ENCODE measurements at regions not wholly inside any gene's neighbourhood (a gene's known extent, or its start where the extent isn't known, plus 50 kb on each side); places are given as distances from the start of the nearest gene placed in this dataset.
"Not testable (repeated sequence)": the region's sequence is repeated elsewhere in the genome, so short reads cannot be mapped to it uniquely, and the experiment has no call there.

DNA sequence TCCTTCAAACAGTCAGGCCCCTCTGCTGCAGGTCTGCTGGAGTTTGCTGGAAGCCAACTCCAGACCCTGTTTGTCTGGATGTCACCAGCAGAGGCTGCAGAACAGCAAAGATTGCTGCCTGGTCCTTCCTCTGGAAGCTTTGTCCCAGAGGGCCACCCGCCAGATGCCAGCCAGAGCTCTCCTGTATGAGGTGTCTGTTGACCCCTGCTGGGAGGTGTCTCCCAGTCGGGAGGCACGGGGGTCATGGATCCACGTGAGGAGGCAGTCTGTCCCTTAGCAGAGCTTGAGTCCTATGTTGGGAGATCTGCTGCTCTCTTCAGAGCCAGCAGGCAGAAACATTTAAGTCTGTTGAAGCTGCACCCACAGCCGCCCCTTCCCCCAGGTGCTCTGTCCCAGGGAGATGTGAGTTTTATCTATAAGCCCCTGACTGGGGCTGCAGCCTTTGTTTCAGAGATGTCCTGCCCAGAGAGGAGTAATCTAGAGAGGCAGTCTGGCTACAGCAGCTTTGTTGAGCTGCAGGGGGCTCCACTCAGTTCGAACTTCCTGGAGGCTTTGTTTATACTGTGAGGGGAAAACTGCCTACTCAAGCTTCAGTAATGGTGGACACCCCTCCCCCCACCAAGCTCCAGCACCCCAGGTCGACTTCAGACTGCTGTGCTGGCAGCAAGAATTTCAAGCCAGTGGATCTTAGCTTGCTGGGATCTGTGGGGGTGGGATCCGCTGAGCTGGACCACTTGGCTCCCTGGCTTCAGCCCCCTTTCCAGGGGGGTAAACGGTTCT lies 72.1 kb downstream of the OGFRL1 start:
- H3K36me3 ChIP-seq (ENCODE audit: control insufficient read depth, insufficient read depth, low read length); H3K4me3 ChIP-seq (ENCODE audit: low read depth, low read length); H3K27me3 ChIP-seq (ENCODE audit: control insufficient read depth, insufficient read depth, low read length); H3K9ac ChIP-seq (ENCODE audit: low read depth, low read length); H3K27ac ChIP-seq (ENCODE audit: low read depth, low read length); H3K4me1 ChIP-seq (ENCODE audit: control insufficient read depth, insufficient read depth, low read length); H3K9me3 ChIP-seq (ENCODE audit: control insufficient read depth, insufficient read depth, low read length): not testable (repeated sequence)

DNA sequence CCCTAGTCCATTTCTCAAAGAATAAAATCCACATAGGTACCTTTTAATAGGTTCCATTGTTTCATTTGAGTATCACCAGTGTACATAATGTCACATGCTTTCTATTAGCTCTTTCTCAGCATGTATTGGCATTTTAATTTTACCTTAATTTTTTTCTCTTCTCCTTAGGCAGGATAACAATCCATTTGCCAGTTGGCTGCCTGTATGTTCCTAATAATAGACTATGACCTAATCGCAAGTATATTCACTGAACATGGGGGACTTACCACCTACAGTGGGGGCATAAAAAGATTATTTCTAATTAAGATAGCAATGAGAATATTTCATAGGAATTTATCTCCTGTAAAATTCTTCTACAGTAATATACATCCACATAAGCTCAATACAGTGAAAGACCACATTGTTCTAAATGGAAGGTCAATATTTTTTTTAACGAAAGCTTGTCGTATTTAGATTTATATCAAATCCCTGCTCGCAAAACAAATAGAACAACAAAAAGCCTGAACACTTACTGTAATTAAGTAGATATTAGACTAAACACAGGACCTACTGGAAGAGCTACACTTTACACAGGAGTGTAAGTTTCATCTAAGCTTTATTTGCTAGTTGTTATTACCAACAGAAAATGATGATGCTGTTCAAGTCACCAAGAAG lies 76.4 kb downstream of the OGFRL1 start:
- no peaks in the 10 kb centered on the region for H3K27me3 ChIP-seq (ENCODE audit: control insufficient read depth, insufficient read depth, low read length)
- H3K9me3 ChIP-seq (ENCODE audit: control insufficient read depth, insufficient read depth, low read length): no peaks in the 10 kb centered on the region
- H3K36me3 ChIP-seq (ENCODE audit: control insufficient read depth, insufficient read depth, low read length): no peaks in the 10 kb centered on the region
- H3K9ac ChIP-seq (ENCODE audit: low read depth, low read length): no peak overlapping the region
- no peaks in the 10 kb centered on the region for H3K4me1 ChIP-seq (ENCODE audit: control insufficient read depth, insufficient read depth, low read length)
- H3K4me3 ChIP-seq (ENCODE audit: low read depth, low read length): no peak overlapping the region
- H3K27ac ChIP-seq (ENCODE audit: low read depth, low read length): no peak overlapping the region

DNA sequence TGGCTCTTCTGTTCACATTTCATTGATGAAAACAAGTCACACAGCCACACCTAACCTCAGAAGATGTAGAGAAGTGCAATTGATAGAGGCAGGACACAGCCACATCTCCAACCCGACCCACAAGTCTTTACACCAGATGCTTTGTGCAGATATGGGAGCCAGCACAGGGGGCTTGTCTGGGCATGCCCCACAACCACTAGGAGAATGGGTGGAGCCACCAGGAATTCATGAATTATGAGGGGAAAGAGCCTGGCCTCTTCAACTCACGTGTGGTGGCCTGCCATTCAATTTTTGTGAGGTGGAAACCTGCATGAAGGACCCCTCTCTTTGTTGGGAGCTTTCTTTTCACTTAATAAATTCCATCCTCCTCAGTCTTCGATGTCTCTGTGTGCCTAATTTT lies 79.1 kb downstream of the OGFRL1 start:
- Histone ChIP-seq H3K27me3 (ENCODE audit: control insufficient read depth, insufficient read depth, low read length) (no peaks in the 10 kb centered on the region), H3K9ac (ENCODE audit: low read depth, low read length) (no peak overlapping the region; the same call in 1 of the 2 replicates), H3K4me1 (ENCODE audit: control insufficient read depth, insufficient read depth, low read length) (no peaks in the 10 kb centered on the region), H3K27ac (ENCODE audit: low read depth, low read length) (no peak overlapping the region), H3K36me3 (ENCODE audit: control insufficient read depth, insufficient read depth, low read length) (no peaks in the 10 kb centered on the region), H3K9me3 (ENCODE audit: control insufficient read depth, insufficient read depth, low read length) (no peaks in the 10 kb centered on the region), H3K4me3 (ENCODE audit: low read depth, low read length) (no peak overlapping the region)

DNA sequence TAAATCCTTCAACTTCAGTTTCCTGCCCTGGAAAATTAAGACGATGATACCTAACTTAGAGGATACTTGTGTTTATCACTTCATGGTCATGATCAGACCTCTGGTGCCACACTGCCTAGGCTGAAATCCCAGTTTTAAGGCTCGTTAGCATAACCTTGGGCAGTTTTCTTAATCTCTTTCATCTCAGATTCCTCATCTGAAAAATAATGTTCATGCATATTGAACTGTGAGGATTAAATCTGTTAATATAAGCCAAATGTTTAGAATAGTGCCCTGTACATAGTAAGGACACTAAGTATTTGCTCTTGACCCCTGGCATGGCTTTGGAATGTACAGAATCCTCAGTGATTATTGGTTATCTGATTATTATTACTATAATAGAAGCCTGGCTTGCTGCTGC lies 79.7 kb downstream of the OGFRL1 start:
- no peaks in the 10 kb centered on the region for H3K36me3 ChIP-seq (ENCODE audit: control insufficient read depth, insufficient read depth, low read length)
- no peaks in the 10 kb centered on the region for H3K9me3 ChIP-seq (ENCODE audit: control insufficient read depth, insufficient read depth, low read length)
- H3K4me1 ChIP-seq (ENCODE audit: control insufficient read depth, insufficient read depth, low read length): no peaks in the 10 kb centered on the region
- no peak overlapping the region for H3K4me3 ChIP-seq (ENCODE audit: low read depth, low read length)
- no peaks in the 10 kb centered on the region for H3K27me3 ChIP-seq (ENCODE audit: control insufficient read depth, insufficient read depth, low read length)
- H3K27ac ChIP-seq (ENCODE audit: low read depth, low read length): no peak overlapping the region
- no peak overlapping the region for H3K9ac ChIP-seq (ENCODE audit: low read depth, low read length)

GRCh38 chr6:71371559-71371958 lies 82.9 kb downstream of the OGFRL1 start:
- Histone ChIP-seq H3K36me3 (ENCODE audit: control insufficient read depth, insufficient read depth, low read length) (no peaks in the 10 kb centered on the region), H3K9me3 (ENCODE audit: control insufficient read depth, insufficient read depth, low read length) (0 out of 2 replicates have a peak, but pooled peaks cover 2% of the 10 kb centered on the region), H3K4me3 (ENCODE audit: low read depth, low read length) (no peak overlapping the region), H3K4me1 (ENCODE audit: control insufficient read depth, insufficient read depth, low read length) (no peaks in the 10 kb centered on the region), H3K9ac (ENCODE audit: low read depth, low read length) (no peak overlapping the region), H3K27me3 (ENCODE audit: control insufficient read depth, insufficient read depth, low read length) (no peaks in the 10 kb centered on the region), H3K27ac (ENCODE audit: low read depth, low read length) (no peak overlapping the region)

- Histone ChIP-seq H3K4me3 (ENCODE audit: low read depth, low read length) (no peak overlapping the region), H3K9ac (ENCODE audit: low read depth, low read length) (no peak overlapping the region), H3K27ac (ENCODE audit: low read depth, low read length) (no peak overlapping the region), H3K4me1 (ENCODE audit: control insufficient read depth, insufficient read depth, low read length) (no peaks in the 10 kb centered on the region), H3K36me3 (ENCODE audit: control insufficient read depth, insufficient read depth, low read length) (no peaks in the 10 kb centered on the region), H3K27me3 (ENCODE audit: control insufficient read depth, insufficient read depth, low read length) (no peaks in the 10 kb centered on the region), H3K9me3 (ENCODE audit: control insufficient read depth, insufficient read depth, low read length) (0 out of 2 replicates have a peak, but pooled peaks cover 2% of the 10 kb centered on the region)
Measured at GRCh38 chr6:71373943-71374342, 85.3 kb downstream of the OGFRL1 start.

GRCh38 chr6:71375676-71376075 lies 87.1 kb downstream of the OGFRL1 start:
- Histone ChIP-seq H3K9ac (ENCODE audit: low read depth, low read length) (no peak overlapping the region), H3K36me3 (ENCODE audit: control insufficient read depth, insufficient read depth, low read length) (no peaks in the 10 kb centered on the region), H3K9me3 (ENCODE audit: control insufficient read depth, insufficient read depth, low read length) (0 out of 2 replicates have a peak, but pooled peaks cover 2% of the 10 kb centered on the region), H3K27ac (ENCODE audit: low read depth, low read length) (no peak overlapping the region), H3K4me1 (ENCODE audit: control insufficient read depth, insufficient read depth, low read length) (no peaks in the 10 kb centered on the region), H3K4me3 (ENCODE audit: low read depth, low read length) (no peak overlapping the region), H3K27me3 (ENCODE audit: control insufficient read depth, insufficient read depth, low read length) (no peaks in the 10 kb centered on the region)

DNA sequence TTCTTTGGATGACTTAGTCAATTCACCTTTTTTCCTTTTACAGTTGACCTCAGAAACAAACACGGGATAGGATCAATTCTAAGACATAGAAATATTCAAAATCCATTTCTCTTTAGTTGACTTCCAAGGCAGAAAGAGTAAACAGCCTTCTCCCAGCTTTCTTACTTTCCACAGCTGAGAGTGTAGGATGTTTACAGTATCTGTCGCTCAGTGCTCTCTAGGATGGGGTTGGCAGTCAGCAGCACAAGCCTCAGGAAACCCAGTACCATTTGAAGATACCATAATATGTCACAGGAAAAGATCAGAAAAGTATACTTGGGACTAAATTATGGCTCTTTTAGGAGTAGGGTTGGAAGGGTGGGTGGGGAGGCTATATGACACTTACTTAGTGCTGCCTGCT lies 88.2 kb downstream of the OGFRL1 start:
- Histone ChIP-seq H3K4me3 (ENCODE audit: low read depth, low read length) (no peak overlapping the region), H3K9me3 (ENCODE audit: control insufficient read depth, insufficient read depth, low read length) (0 out of 2 replicates have a peak, but pooled peaks cover 2% of the 10 kb centered on the region), H3K27ac (ENCODE audit: low read depth, low read length) (no peak overlapping the region), H3K4me1 (ENCODE audit: control insufficient read depth, insufficient read depth, low read length) (no peaks in the 10 kb centered on the region), H3K9ac (ENCODE audit: low read depth, low read length) (no peak overlapping the region), H3K36me3 (ENCODE audit: control insufficient read depth, insufficient read depth, low read length) (no peaks in the 10 kb centered on the region), H3K27me3 (ENCODE audit: control insufficient read depth, insufficient read depth, low read length) (no peaks in the 10 kb centered on the region)

- Histone ChIP-seq H3K27me3 (ENCODE audit: control insufficient read depth, insufficient read depth, low read length) (no peaks in the 10 kb centered on the region), H3K9ac (ENCODE audit: low read depth, low read length) (no peak overlapping the region), H3K27ac (ENCODE audit: low read depth, low read length) (no peak overlapping the region), H3K36me3 (ENCODE audit: control insufficient read depth, insufficient read depth, low read length) (no peaks in the 10 kb centered on the region), H3K4me3 (ENCODE audit: low read depth, low read length) (no peak overlapping the region), H3K4me1 (ENCODE audit: control insufficient read depth, insufficient read depth, low read length) (peaks cover 31% of the 10 kb centered on the region), H3K9me3 (ENCODE audit: control insufficient read depth, insufficient read depth, low read length) (no peaks in the 10 kb centered on the region)
Measured at GRCh38 chr6:71383476-71383875, 94.9 kb downstream of the OGFRL1 start.

- no peak overlapping the region for H3K27ac ChIP-seq (ENCODE audit: low read depth, low read length)
- no peak overlapping the region for H3K4me3 ChIP-seq (ENCODE audit: low read depth, low read length)
- H3K4me1 ChIP-seq (ENCODE audit: control insufficient read depth, insufficient read depth, low read length): peaks cover 32% of the 10 kb centered on the region
- no peaks in the 10 kb centered on the region for H3K27me3 ChIP-seq (ENCODE audit: control insufficient read depth, insufficient read depth, low read length)
- no peak overlapping the region for H3K9ac ChIP-seq (ENCODE audit: low read depth, low read length)
- no peaks in the 10 kb centered on the region for H3K36me3 ChIP-seq (ENCODE audit: control insufficient read depth, insufficient read depth, low read length)
- no peaks in the 10 kb centered on the region for H3K9me3 ChIP-seq (ENCODE audit: control insufficient read depth, insufficient read depth, low read length)
Measured at GRCh38 chr6:71383901-71384489, 95.4 kb downstream of the OGFRL1 start.
